Activated CD4-positive, alpha-beta T cell treated with anti-CD3 and anti-CD28 coated beads, Interleukin-2, amount 10 ng/mL, durations not matched to agents 7 days and 5 days (primary cell): ENCODE measurements at regions not wholly inside any gene's neighbourhood (a gene's known extent, or its start where the extent isn't known, plus 50 kb on each side); places are given as distances from the start of the nearest gene placed in this dataset.

ENCODE experiments used
- CTCF ChIA-PET: fragments of 350-600 bp; sonication (Branson Sonifier 250); formaldehyde crosslinking; loops from one replicate; lab custom pipeline; 2021; ENCODE audit warnings: antibody characterized with exemption; lab: Charles Lee
- POLR2A ChIA-PET: fragments of 350-600 bp; sonication (Branson Sonifier 250); formaldehyde crosslinking; loops from one replicate; lab custom pipeline; 2021; ENCODE audit warnings: antibody characterized with exemption; lab: Charles Lee
- DNase-seq: peaks from one replicate; pipeline ENCODE4 v3.0.0-alpha.2; 2020
- H3K27ac Mint-ChIP-seq: one replicate; pipeline ENCODE4 v1.8.0; 2021; ENCODE audit warnings: mild to moderate bottlenecking, moderate library complexity, mixed read lengths
- H3K27me3 Mint-ChIP-seq: one replicate; pipeline ENCODE4 v1.8.0; 2021; ENCODE audit warnings: mixed read lengths
- H3K36me3 Mint-ChIP-seq: one replicate; pipeline ENCODE4 v1.8.0; 2021; ENCODE audit warnings: low read depth, mixed read lengths
- H3K4me1 Mint-ChIP-seq: one replicate; pipeline ENCODE4 v1.8.0; 2021; ENCODE audit warnings: mixed read lengths
- H3K4me3 Mint-ChIP-seq: one replicate; pipeline ENCODE4 v1.8.0; 2021; ENCODE audit warnings: mild to moderate bottlenecking, moderate library complexity, mixed read lengths
- H3K9me3 Mint-ChIP-seq: one replicate; pipeline ENCODE4 v1.8.0; 2021; ENCODE audit warnings: mixed read lengths

GRCh38 chr2:185436787-185437372 is 301.7 kb upstream of the FSIP2 start:
- no peaks in the 10 kb centered on the region for H3K36me3 Mint-ChIP-seq
- no peaks in the 10 kb centered on the region for H3K4me1 Mint-ChIP-seq
- no peak for DNase-seq
- no peak overlapping the region for H3K4me3 Mint-ChIP-seq
- no peak overlapping the region for H3K27ac Mint-ChIP-seq
- ChIA-PET CTCF (no interaction called here), POLR2A (no interaction called here)
- no peaks in the 10 kb centered on the region for H3K27me3 Mint-ChIP-seq
- peaks cover 4% of the 10 kb centered on the region for H3K9me3 Mint-ChIP-seq

GRCh38 chr2:185441486-185442005 is 297.1 kb upstream of the FSIP2 start:
- Mint-ChIP-seq H3K4me3 (no peak overlapping the region), H3K9me3 (peaks cover 2% of the 10 kb centered on the region), H3K4me1 (no peaks in the 10 kb centered on the region), H3K36me3 (no peaks in the 10 kb centered on the region), H3K27ac (no peak overlapping the region), H3K27me3 (no peaks in the 10 kb centered on the region)
- ChIA-PET POLR2A (no interaction called here), CTCF (no interaction called here)
- no peak for DNase-seq

GRCh38 chr2:185456517-185456916 is 282.1 kb upstream of the FSIP2 start:
- Mint-ChIP-seq H3K27me3 (no peaks in the 10 kb centered on the region), H3K36me3 (no peaks in the 10 kb centered on the region), H3K4me1 (no peaks in the 10 kb centered on the region), H3K4me3 (no peak overlapping the region), H3K27ac (no peak overlapping the region), H3K9me3 (peaks cover 6% of the 10 kb centered on the region)
- no peak for DNase-seq
- CTCF ChIA-PET, result no interaction called here
- POLR2A ChIA-PET, result no interaction called here

GRCh38 chr2:185463481-185463880 is 275.1 kb upstream of the FSIP2 start:
- H3K4me1 Mint-ChIP-seq, result no peaks in the 10 kb centered on the region
- ChIA-PET POLR2A (no interaction called here), CTCF (no interaction called here)
- no peaks in the 10 kb centered on the region for H3K27me3 Mint-ChIP-seq
- no peak overlapping the region for H3K27ac Mint-ChIP-seq
- no peak overlapping the region for H3K4me3 Mint-ChIP-seq
- DNase-seq, result no peak
- no peaks in the 10 kb centered on the region for H3K9me3 Mint-ChIP-seq
- H3K36me3 Mint-ChIP-seq, result no peaks in the 10 kb centered on the region

GRCh38 chr2:185466915-185467314 is 271.7 kb upstream of the FSIP2 start:
- no peaks in the 10 kb centered on the region for H3K27me3 Mint-ChIP-seq
- no peak overlapping the region for H3K4me3 Mint-ChIP-seq
- no peaks in the 10 kb centered on the region for H3K4me1 Mint-ChIP-seq
- POLR2A ChIA-PET, result interaction anchor here (0.7 kb wide), 1 partner anchor 1758 kb away, joined by 7 read pairs; no protein-coding TSS in a partner anchor
- no peaks in the 10 kb centered on the region for H3K36me3 Mint-ChIP-seq
- no peak for DNase-seq
- H3K27ac Mint-ChIP-seq, result no peak overlapping the region
- no peaks in the 10 kb centered on the region for H3K9me3 Mint-ChIP-seq
- CTCF ChIA-PET, result interaction anchor here (0.7 kb wide), 1 partner anchor 82 kb away, joined by 4 read pairs; no protein-coding TSS in a partner anchor

GRCh38 chr2:185471441-185471840 is 267.2 kb upstream of the FSIP2 start:
- H3K27me3 Mint-ChIP-seq, result no peaks in the 10 kb centered on the region
- H3K4me3 Mint-ChIP-seq, result no peak overlapping the region
- ChIA-PET CTCF (no interaction called here), POLR2A (no interaction called here)
- peaks cover 2% of the 10 kb centered on the region for H3K9me3 Mint-ChIP-seq
- no peaks in the 10 kb centered on the region for H3K36me3 Mint-ChIP-seq
- H3K4me1 Mint-ChIP-seq, result no peaks in the 10 kb centered on the region
- no peak overlapping the region for H3K27ac Mint-ChIP-seq
- no peak for DNase-seq

GRCh38 chr2:185472574-185472973 is 266.0 kb upstream of the FSIP2 start:
- no peaks in the 10 kb centered on the region for H3K4me1 Mint-ChIP-seq

GRCh38 chr2:185473838-185474237 is 264.8 kb upstream of the FSIP2 start:
- ChIA-PET POLR2A (no interaction called here), CTCF (no interaction called here)
- DNase-seq, result no peak
- Mint-ChIP-seq H3K4me3 (no peak overlapping the region), H3K36me3 (no peaks in the 10 kb centered on the region), H3K9me3 (peaks cover 2% of the 10 kb centered on the region), H3K27me3 (no peaks in the 10 kb centered on the region), H3K27ac (no peak overlapping the region), H3K4me1 (no peaks in the 10 kb centered on the region)

More at GRCh38 chr2:185472574-185472973, 266.0 kb upstream of the FSIP2 start:
- no peaks in the 10 kb centered on the region for H3K36me3 Mint-ChIP-seq
- DNase-seq, result no peak
- H3K27me3 Mint-ChIP-seq, result no peaks in the 10 kb centered on the region
- H3K27ac Mint-ChIP-seq, result no peak overlapping the region
- ChIA-PET CTCF (no interaction called here), POLR2A (no interaction called here)
- no peak overlapping the region for H3K4me3 Mint-ChIP-seq
- peaks cover 2% of the 10 kb centered on the region for H3K9me3 Mint-ChIP-seq

GRCh38 chr2:185475914-185476313 is 262.7 kb upstream of the FSIP2 start:
- no peak overlapping the region for H3K27ac Mint-ChIP-seq
- no peaks in the 10 kb centered on the region for H3K4me1 Mint-ChIP-seq
- no peak for DNase-seq
- H3K36me3 Mint-ChIP-seq, result no peaks in the 10 kb centered on the region
- H3K9me3 Mint-ChIP-seq, result peaks cover 2% of the 10 kb centered on the region
- no peak overlapping the region for H3K4me3 Mint-ChIP-seq
- no peaks in the 10 kb centered on the region for H3K27me3 Mint-ChIP-seq
- CTCF ChIA-PET, result no interaction called here
- POLR2A ChIA-PET, result no interaction called here

- H3K27me3 Mint-ChIP-seq, result no peaks in the 10 kb centered on the region
- ChIA-PET CTCF (interaction anchor here (1.2 kb wide), 1 partner anchor 72 kb away, joined by 3 read pairs; no protein-coding TSS in a partner anchor), POLR2A (no interaction called here)
- no peak overlapping the region for H3K4me3 Mint-ChIP-seq
- no peak overlapping the region for H3K27ac Mint-ChIP-seq
- no peaks in the 10 kb centered on the region for H3K4me1 Mint-ChIP-seq
- DNase-seq, result no peak
- H3K9me3 Mint-ChIP-seq, result peaks cover 2% of the 10 kb centered on the region
- H3K36me3 Mint-ChIP-seq, result no peaks in the 10 kb centered on the region
These were observed 261.2 kb upstream of the FSIP2 start for GRCh38 chr2:185477452-185477851.

GRCh38 chr2:185484602-185485001 is 254.0 kb upstream of the FSIP2 start:
- H3K27me3 Mint-ChIP-seq, result no peaks in the 10 kb centered on the region
- H3K4me1 Mint-ChIP-seq, result no peaks in the 10 kb centered on the region
- POLR2A ChIA-PET, result no interaction called here
- no peak overlapping the region for H3K27ac Mint-ChIP-seq
- H3K9me3 Mint-ChIP-seq, result peaks cover 3% of the 10 kb centered on the region
- no peak overlapping the region for H3K4me3 Mint-ChIP-seq
- DNase-seq, result no peak
- CTCF ChIA-PET, result interaction anchor here (0.7 kb wide), 1 partner anchor 1837 kb away, joined by 4 read pairs; no protein-coding TSS in a partner anchor
- H3K36me3 Mint-ChIP-seq, result no peaks in the 10 kb centered on the region

- Mint-ChIP-seq H3K36me3 (no peaks in the 10 kb centered on the region), H3K4me3 (no peak overlapping the region), H3K4me1 (no peaks in the 10 kb centered on the region), H3K27me3 (no peaks in the 10 kb centered on the region), H3K27ac (no peak overlapping the region), H3K9me3 (peaks cover 10% of the 10 kb centered on the region)
- DNase-seq, result no peak
- ChIA-PET POLR2A (no interaction called here), CTCF (no interaction called here)
These were observed 236.3 kb upstream of the FSIP2 start for GRCh38 chr2:185502351-185502750.

- no peak overlapping the region for H3K4me3 Mint-ChIP-seq
- no peaks in the 10 kb centered on the region for H3K36me3 Mint-ChIP-seq
- no peaks in the 10 kb centered on the region for H3K4me1 Mint-ChIP-seq
- ChIA-PET POLR2A (no interaction called here), CTCF (no interaction called here)
- H3K27me3 Mint-ChIP-seq, result no peaks in the 10 kb centered on the region
- no peak for DNase-seq
- H3K27ac Mint-ChIP-seq, result no peak overlapping the region
- H3K9me3 Mint-ChIP-seq, result peaks cover 24% of the 10 kb centered on the region
These were observed 230.9 kb upstream of the FSIP2 start for GRCh38 chr2:185507719-185508118.

GRCh38 chr2:185510060-185510459 is 228.5 kb upstream of the FSIP2 start:
- Mint-ChIP-seq H3K27ac (no peak overlapping the region), H3K4me1 (no peaks in the 10 kb centered on the region), H3K9me3 (peaks cover 16% of the 10 kb centered on the region), H3K27me3 (no peaks in the 10 kb centered on the region), H3K4me3 (no peak overlapping the region), H3K36me3 (no peaks in the 10 kb centered on the region)
- CTCF ChIA-PET, result no interaction called here
- POLR2A ChIA-PET, result no interaction called here
- no peak for DNase-seq
